GM12878 (cell line): ENCODE measurements at regions not wholly inside any gene's neighbourhood (a gene's known extent, or its start where the extent isn't known, plus 50 kb on each side); places are given as distances from the start of the nearest gene placed in this dataset.

ENCODE experiments used
- ATAC-seq: fragments of 200-7000 bp; cut with Tn5 transposase; 3 replicates; pipeline ENCODE4 v1.9.1; 2020; ENCODE audit warnings: mild to moderate bottlenecking, moderate library complexity
- BruUV-seq: library from RNA; stranded (reverse); fragments of 400-500 nt; replicated peaks from 2 replicates; lab custom pipeline; 2021; lab: Mats Ljungman, UMichigan
- CTCF ChIA-PET: fragments of 300-600 bp; sonication (Branson Sonifier 250); formaldehyde crosslinking; extraction: SDS; loops from one replicate; lab custom pipeline; 2021; ENCODE audit warnings: inconsistent platforms; lab: Yijun Ruan, JAX
- POLR2A ChIA-PET: fragments of 350-600 bp; formaldehyde crosslinking; extraction: SDS; loops from one replicate; lab custom pipeline; 2021; ENCODE audit warnings: inconsistent platforms; lab: Charles Lee
- RAD21 ChIA-PET: fragments of 300-600 bp; sonication (Branson Sonifier 250); formaldehyde crosslinking; loops from one replicate; lab custom pipeline; 2023; ENCODE audit warnings: antibody characterized with exemption; ENCODE audit not compliant: unreplicated experiment; lab: Charles Lee
- SMC1A ChIA-PET: fragments of 300-600 bp; sonication (Branson Sonifier 250); formaldehyde crosslinking; loops from one replicate; lab custom pipeline; 2023; ENCODE audit not compliant: unreplicated experiment, uncharacterized antibody; lab: Charles Lee
- DNase-seq: peaks from one replicate; pipeline ENCODE4 v3.0.0-alpha.2; 2011; ENCODE audit warnings: low read depth, low spot score
- FAIRE-seq: peaks from 3 replicates; lab custom pipeline; 2011; peaks lifted over from hg19 to GRCh38; lab: Jason Lieb, UNC
- H2AFZ ChIP-seq: 2 replicates; pipeline ENCODE4 v1.6.0; 2011; ENCODE audit warnings: low read depth, low read length, control low read depth; ENCODE audit not compliant: control insufficient read depth
- H3K27ac ChIP-seq: 2 replicates; pipeline ENCODE4 v1.5.1; 2011; ENCODE audit warnings: control low read depth; ENCODE audit not compliant: control insufficient read depth, insufficient read depth
- H3K27me3 ChIP-seq, 2 experiments: replicated peaks in 1 of 2; 2 replicates each; pipeline versions ENCODE4 v1.6.0 to v1.6.1; 2011; ENCODE audit warnings: low read length in 1 of 2; ENCODE audit not compliant: control insufficient read depth in 2 of 2, insufficient read depth in 2 of 2
- H3K36me3 ChIP-seq, 2 experiments: 2 replicates each; pipeline ENCODE4 v1.5.1; 2011; ENCODE audit warnings: low read length in 1 of 2; ENCODE audit not compliant: control insufficient read depth in 2 of 2, insufficient read depth in 2 of 2
- H3K4me1 ChIP-seq: 2 replicates; pipeline ENCODE4 v1.6.1; 2011; ENCODE audit warnings: mild to moderate bottlenecking, low read length, moderate library complexity, mixed read lengths; ENCODE audit not compliant: control insufficient read depth, insufficient read depth
- H3K4me2 ChIP-seq: 2 replicates; pipeline ENCODE4 v1.6.0; 2011; ENCODE audit warnings: control low read depth; ENCODE audit not compliant: control insufficient read depth, insufficient read depth
- H3K4me3 ChIP-seq: fragments of 200-600 bp; sonication (generic); 2 replicates; pipeline ENCODE4 v1.5.1; 2016
- H3K79me2 ChIP-seq: 2 replicates; pipeline ENCODE4 v1.6.0; 2011; ENCODE audit warnings: low read length; ENCODE audit not compliant: control insufficient read depth, insufficient read depth
- H3K9ac ChIP-seq: 2 replicates; pipeline ENCODE4 v1.8.0; 2011; ENCODE audit warnings: low read length, control low read depth, mixed read lengths; ENCODE audit not compliant: control insufficient read depth, insufficient read depth
- H3K9me3 ChIP-seq: replicated peaks from 3 replicates; pipeline ENCODE4 v1.5.1; 2011; ENCODE audit warnings: mild to moderate bottlenecking, low read length; ENCODE audit not compliant: control insufficient read depth, insufficient read depth
- H4K20me1 ChIP-seq: 2 replicates; pipeline ENCODE4 v1.6.0; 2011; ENCODE audit not compliant: control insufficient read depth, insufficient read depth
- ASH2L ChIP-seq: fragments of 300-600, 200-600 bp; sonication (generic); IDR thresholded peaks from 2 replicates; pipeline ENCODE4 v1.6.1; 2017; ENCODE audit warnings: low read depth, mild to moderate bottlenecking, borderline replicate concordance
- CBX5 ChIP-seq: sonication (generic); IDR thresholded peaks from 2 replicates; pipeline ENCODE4 v1.6.1; 2016; ENCODE audit warnings: low read depth, moderate library complexity, mild to moderate bottlenecking, inconsistent platforms
- DPF2 ChIP-seq: fragments of 450-650 bp; IDR thresholded peaks from 2 replicates; pipeline ENCODE4 v1.6.1; 2017; ENCODE audit warnings: mild to moderate bottlenecking
- ESRRA ChIP-seq: IDR thresholded peaks from 2 replicates; pipeline ENCODE4 v1.6.1; 2012; ENCODE audit warnings: mild to moderate bottlenecking, low read length, improper control_type of control experiment
- KAT2A ChIP-seq: conservative IDR thresholded peaks from 2 replicates; pipeline ENCODE4 v1.6.1; 2011; ENCODE audit warnings: low read depth, low read length; ENCODE audit not compliant: control insufficient read depth
- MAX ChIP-seq: IDR thresholded peaks from 2 replicates; pipeline ENCODE4 v1.6.1; 2012; ENCODE audit warnings: low read depth, low read length, improper control_type of control experiment
- MTA2 ChIP-seq: fragments of 450-650 bp; IDR thresholded peaks from 2 replicates; pipeline ENCODE4 v1.6.1; 2016; ENCODE audit warnings: low read depth, mild to moderate bottlenecking, moderate library complexity
- PAX8 ChIP-seq: fragments of 450-650 bp; IDR thresholded peaks from 2 replicates; pipeline ENCODE4 v1.6.1; 2017; ENCODE audit warnings: mild to moderate bottlenecking, moderate library complexity
- PKNOX1 ChIP-seq: fragments of 450-650 bp; IDR thresholded peaks from 2 replicates; pipeline ENCODE4 v1.6.1; 2016; ENCODE audit warnings: mild to moderate bottlenecking
- RELB ChIP-seq: fragments of 450-650 bp; IDR thresholded peaks from 2 replicates; pipeline ENCODE4 v1.6.1; 2017; ENCODE audit warnings: low read depth, mild to moderate bottlenecking, moderate library complexity
- SMAD1 ChIP-seq: fragments of 450-650 bp; IDR thresholded peaks from 2 replicates; pipeline ENCODE4 v1.6.1; 2018; ENCODE audit warnings: mild to moderate bottlenecking, low read depth; ENCODE audit not compliant: partially characterized antibody
- STAT3 ChIP-seq: IDR thresholded peaks from 2 replicates; pipeline ENCODE4 v1.6.1; 2011; ENCODE audit warnings: low read depth, low read length, improper control_type of control experiment
- ZZZ3 ChIP-seq: IDR thresholded peaks from 2 replicates; pipeline ENCODE4 v1.6.1; 2011; ENCODE audit warnings: low read depth; ENCODE audit not compliant: control insufficient read depth, insufficient read length
- WGBS: methylation state at CpG from one replicate; pipeline ENCODE4 v1.1.6; 2016; ENCODE audit warnings: low lambda C conversion rate; ENCODE audit not compliant: insufficient replicate concordance, insufficient coverage; ENCODE audit errors: missing lambda C conversion rate; 5-methylcytosine and 5-hydroxymethylcytosine counted together
- in situ Hi-C: fragments of 300-500 bp; cut with MboI; formaldehyde crosslinking; loops from 9 replicates; pipeline ENCODE4 v1.14.3; 2018; ENCODE audit warnings: mixed read lengths
- intact Hi-C: fragments of 100-400 bp; cut with micrococcal nuclease; formaldehyde crosslinking; loops from one replicate; pipeline ENCODE4 v1.14.2; 2022; ENCODE audit not compliant: unreplicated experiment

GRCh38 chr9:1598270-1598669, 416.9 kb upstream of the SMARCA2 start:
- in situ Hi-C loops: no loop called here

GRCh38 chr9:1599961-1600360, 415.2 kb upstream of the SMARCA2 start:
- no peaks in the 10 kb centered on the region for H3K27me3 ChIP-seq
- in situ Hi-C loops (loop anchor here (10.0 kb wide), 1 partner anchor 585 kb away; no protein-coding TSS in a partner anchor), intact Hi-C loops (no loop called here)
- H3K36me3 ChIP-seq: no peaks in the 10 kb centered on the region
- no peak overlapping the region for H3K9ac ChIP-seq
- no peaks in the 10 kb centered on the region for H3K79me2 ChIP-seq
- no peak overlapping the region for H3K4me2 ChIP-seq
- H2AFZ ChIP-seq: no peak overlapping the region
- H3K9me3 ChIP-seq: no peaks in the 10 kb centered on the region
- CTCF ChIA-PET: interaction anchor here (0.7 to 13.3 kb wide), 6 partner anchors 13 to 582 kb away, joined by 3 to 247 read pairs (median 3); no protein-coding TSS in a partner anchor
- FAIRE-seq (no peak), ATAC-seq (no peak), DNase-seq (no peak)
- H3K4me1 ChIP-seq: no peaks in the 10 kb centered on the region
- WGBS: 18% methylated on average over 2 of the region's 2 CpGs
- no TSS peak for BruUV-seq
- POLR2A ChIA-PET: no interaction called here
- SMC1A ChIA-PET: interaction anchor here (0.9 to 14.0 kb wide), 6 partner anchors 14 to 702 kb away, joined by 3 to 275 read pairs (median 3); no protein-coding TSS in a partner anchor
- no peak overlapping the region for H3K27ac ChIP-seq
- no peaks in the 10 kb centered on the region for H4K20me1 ChIP-seq
- no peak overlapping the region for H3K4me3 ChIP-seq
- RAD21 ChIA-PET: interaction anchor here (1.3 to 1.7 kb wide), 2 partner anchors 77 to 139 kb away, joined by 5 read pairs; no protein-coding TSS in a partner anchor
- TF ChIP-seq PKNOX1 (no peak), STAT3 (no peak), MAX (no peak), ASH2L (no peak), DPF2 (no peak), ZZZ3 (no peak), SMAD1 (no peak), MTA2 (no peak), PAX8 (no peak), ESRRA (no peak), RELB (no peak), CBX5 (no peak)

More at GRCh38 chr9:1598270-1598669, 416.9 kb upstream of the SMARCA2 start:
- Histone ChIP-seq H3K79me2 (no peaks in the 10 kb centered on the region), H2AFZ (no peak overlapping the region), H3K4me1 (no peaks in the 10 kb centered on the region), H3K27ac (no peak overlapping the region), H3K27me3 (no peaks in the 10 kb centered on the region), H3K4me2 (no peak overlapping the region), H3K9me3 (no peaks in the 10 kb centered on the region), H4K20me1 (no peaks in the 10 kb centered on the region), H3K4me3 (no peak overlapping the region), H3K9ac (no peak overlapping the region), H3K36me3 (no peaks in the 10 kb centered on the region)
- TF ChIP-seq KAT2A: no peak
- WGBS: 23% methylated on average over 2 of the region's 2 CpGs
- FAIRE-seq (no peak), ATAC-seq (no peak), DNase-seq (no peak)
- BruUV-seq: no TSS peak
- ChIA-PET RAD21 (interaction anchor here (1.3 kb wide), 1 partner anchor 331 kb away, joined by 4 read pairs; no protein-coding TSS in a partner anchor), SMC1A (interaction anchor here (0.9 to 14.0 kb wide), 7 partner anchors 8 to 140 kb away, joined by 3 to 275 read pairs (median 4); no protein-coding TSS in a partner anchor), POLR2A (interaction anchor here (0.5 kb wide), 1 partner anchor 423 kb away, joined by 5 read pairs; no protein-coding TSS in a partner anchor), CTCF (interaction anchor here (0.5 to 13.3 kb wide), 3 partner anchors 13 to 577 kb away, joined by 3 to 247 read pairs (median 3); no protein-coding TSS in a partner anchor)
- intact Hi-C loops: no loop called here
